Uterus (tissue), 3 donors: ENCODE measurements at regions not wholly inside any gene's neighbourhood (a gene's known extent, or its start where the extent isn't known, plus 50 kb on each side); places are given as distances from the start of the nearest gene placed in this dataset.

Experiments
- DNase-seq, 2 donors: peaks; one replicate each; pipeline ENCODE4 v3.0.0-alpha.2; 2019 to 2020
- H3K27ac ChIP-seq, 2 donors: fragments of 200-600 bp; sonication (generic); 1 replicate in 1 of 2; 2 replicates in 1 of 2; pipeline ENCODE4 v1.5.1; 2016 to 2018
- H3K27me3 ChIP-seq, 2 donors: fragments of 200-600 bp; sonication (generic); one replicate each; pipeline ENCODE4 v1.5.1; 2018 to 2019; ENCODE audit warnings: control low read depth in 1 of 2
- H3K36me3 ChIP-seq, 2 donors: fragments of 200-600 bp; sonication (generic); one replicate each; pipeline ENCODE4 v1.5.1; 2019; ENCODE audit warnings: control low read depth in 1 of 2
- H3K4me1 ChIP-seq, 2 donors: fragments of 200-600 bp; sonication (generic); one replicate each; pipeline ENCODE4 v1.5.1; 2018 to 2019; ENCODE audit warnings: control low read depth in 1 of 2
- H3K4me3 ChIP-seq, 2 donors: fragments of 200-600 bp; sonication (generic); 1 replicate in 1 of 2; 2 replicates in 1 of 2; pipeline ENCODE4 v1.5.1; 2018 to 2019; ENCODE audit warnings: mild to moderate bottlenecking in 1 of 2
- H3K9me3 ChIP-seq, 2 donors: fragments of 200-600 bp; sonication (generic); one replicate each; pipeline ENCODE4 v1.5.1; 2019; ENCODE audit warnings: control low read depth in 1 of 2
- CTCF ChIP-seq, 4 experiments: fragments of 200-600 bp in 2 of 4; fragments of 450-650 bp in 2 of 4; sonication (generic) in 2 of 4; IDR thresholded peaks; one replicate each; pipeline ENCODE4 v1.5.1; 2016 to 2019; ENCODE audit warnings: antibody characterized with exemption in 4 of 4, mild to moderate bottlenecking in 2 of 4, moderate library complexity in 1 of 4
- POLR2A ChIP-seq, 2 donors: fragments of 450-650 bp; IDR thresholded peaks; one replicate each; pipeline ENCODE4 v1.6.1; 2016; ENCODE audit warnings: antibody characterized with exemption in 2 of 2, mild to moderate bottlenecking in 1 of 2, moderate library complexity in 1 of 2
- intact Hi-C: fragments of 100-400 bp; cut with DNase I; formaldehyde crosslinking; loops from one replicate; pipeline ENCODE4 v1.15.1; 2023; ENCODE audit warnings: low total_unique reads
- donor health status: DM: yes; HTN: yes; CAD: no.

GRCh38 chr11:23727387-23727786 is 769.5 kb upstream of the LUZP2 start:
- intact Hi-C loops, result no loop called here
- H3K4me3 ChIP-seq, result no peak overlapping the region
- H3K27me3 ChIP-seq, result no peaks in the 10 kb centered on the region
- DNase-seq, result no peak
- H3K27ac ChIP-seq, result no peak overlapping the region
- H3K36me3 ChIP-seq, result no peaks in the 10 kb centered on the region
- no peaks in the 10 kb centered on the region for H3K4me1 ChIP-seq
- no peaks in the 10 kb centered on the region for H3K9me3 ChIP-seq
- TF ChIP-seq POLR2A (IDR thresholded peaks at IDR 0.05) (no peak), CTCF (IDR thresholded peaks at IDR 0.05) (no peak)

- no peaks in the 10 kb centered on the region for H3K36me3 ChIP-seq
- intact Hi-C loops, result no loop called here
- no peaks in the 10 kb centered on the region for H3K9me3 ChIP-seq
- no peaks in the 10 kb centered on the region for H3K4me1 ChIP-seq
- no peak overlapping the region for H3K27ac ChIP-seq
- TF ChIP-seq POLR2A (IDR thresholded peaks at IDR 0.05) (no peak), CTCF (IDR thresholded peaks at IDR 0.05) (no peak)
- no peak for DNase-seq
- no peaks in the 10 kb centered on the region for H3K27me3 ChIP-seq
- H3K4me3 ChIP-seq, result no peak overlapping the region
These were observed 769.1 kb upstream of the LUZP2 start for GRCh38 chr11:23727794-23728193.

- Histone ChIP-seq H3K4me1 (no peaks in the 10 kb centered on the region), H3K27ac (no peak overlapping the region), H3K4me3 (no peak overlapping the region), H3K9me3 (no peaks in the 10 kb centered on the region), H3K27me3 (no peaks in the 10 kb centered on the region), H3K36me3 (no peaks in the 10 kb centered on the region)
- DNase-seq, result no peak
- no peak for TF ChIP-seq CTCF (IDR thresholded peaks at IDR 0.05)
- TF ChIP-seq POLR2A (IDR thresholded peaks at IDR 0.05), result no peak
- intact Hi-C loops, result no loop called here
These were observed 767.8 kb upstream of the LUZP2 start for GRCh38 chr11:23729088-23729487.

GRCh38 chr11:23730307-23730998 is 766.4 kb upstream of the LUZP2 start:
- no peaks in the 10 kb centered on the region for H3K9me3 ChIP-seq
- TF ChIP-seq POLR2A (IDR thresholded peaks at IDR 0.05) (no peak), CTCF (IDR thresholded peaks at IDR 0.05) (no peak)
- no peaks in the 10 kb centered on the region for H3K36me3 ChIP-seq
- intact Hi-C loops, result no loop called here
- H3K27ac ChIP-seq, result no peak overlapping the region
- H3K4me3 ChIP-seq, result no peak overlapping the region
- H3K27me3 ChIP-seq, result no peaks in the 10 kb centered on the region
- DNase-seq, result no peak
- H3K4me1 ChIP-seq, result no peaks in the 10 kb centered on the region

GRCh38 chr11:23732026-23732425 is 764.8 kb upstream of the LUZP2 start:
- no peaks in the 10 kb centered on the region for H3K4me1 ChIP-seq
- H3K27me3 ChIP-seq, result no peaks in the 10 kb centered on the region
- TF ChIP-seq CTCF (IDR thresholded peaks at IDR 0.05) (no peak), POLR2A (IDR thresholded peaks at IDR 0.05) (no peak)
- no peaks in the 10 kb centered on the region for H3K36me3 ChIP-seq
- DNase-seq, result no peak
- H3K9me3 ChIP-seq, result no peaks in the 10 kb centered on the region
- no peak overlapping the region for H3K27ac ChIP-seq
- intact Hi-C loops, result no loop called here
- H3K4me3 ChIP-seq, result no peak overlapping the region
